Transverse colon (tissue), 4 donors: ENCODE measurements at regions not wholly inside any gene's neighbourhood (a gene's known extent, or its start where the extent isn't known, plus 50 kb on each side); places are given as distances from the start of the nearest gene placed in this dataset.

ENCODE experiments used
- DNase-seq: peaks from one replicate; pipeline ENCODE4 v3.0.0-alpha.2; 2019
- H3K27ac ChIP-seq, 4 donors: fragments of 200-600 bp; sonication (generic); 2 replicates each; pipeline ENCODE4 v1.5.1; 2016 to 2018; ENCODE audit warnings: inconsistent platforms in 4 of 4
- H3K27me3 ChIP-seq: fragments of 200-600 bp; sonication (generic); 2 replicates; pipeline ENCODE4 v1.5.1; 2017; ENCODE audit warnings: inconsistent platforms
- H3K36me3 ChIP-seq, 4 donors: fragments of 200-600 bp; sonication (generic); 2 replicates each; pipeline ENCODE4 v1.5.1; 2017 to 2019; ENCODE audit warnings: inconsistent platforms in 4 of 4
- H3K4me1 ChIP-seq, 4 donors: fragments of 200-600 bp; sonication (generic); 2 replicates each; pipeline ENCODE4 v1.5.1; 2017 to 2020; ENCODE audit warnings: inconsistent platforms in 4 of 4
- H3K4me3 ChIP-seq, 4 donors: fragments of 200-600 bp; sonication (generic); 1 replicate in 1 of 4; 2 replicates in 3 of 4; pipeline versions ENCODE4 v1.5.1 to v1.6.1; 2017 to 2019; ENCODE audit warnings: inconsistent platforms in 4 of 4
- H3K9me3 ChIP-seq, 2 donors: fragments of 200-600 bp; sonication (generic); 2 replicates each; pipeline ENCODE4 v1.5.1; 2017 to 2019; ENCODE audit warnings: inconsistent platforms in 2 of 2
- CTCF ChIP-seq, 5 experiments: fragments of 200-600 bp in 3 of 5; fragments of 450-650 bp in 2 of 5; sonication (generic) in 3 of 5; IDR thresholded peaks; 1 replicate in 2 of 5; 2 replicates in 3 of 5; pipeline ENCODE4 v1.5.1; 2016 to 2017; ENCODE audit warnings: antibody characterized with exemption in 5 of 5, inconsistent platforms in 3 of 5, mild to moderate bottlenecking in 2 of 5, moderate library complexity in 1 of 5
- EP300 ChIP-seq: sonication (generic); formaldehyde crosslinking; IDR thresholded peaks from one replicate; pipeline ENCODE4 v1.6.1; 2017; ENCODE audit warnings: antibody characterized with exemption, low read depth
- POLR2A ChIP-seq: fragments of 450-650 bp; IDR thresholded peaks from one replicate; pipeline ENCODE4 v1.6.1; 2016; ENCODE audit warnings: antibody characterized with exemption, mild to moderate bottlenecking, moderate library complexity
- POLR2AphosphoS5 ChIP-seq, 3 donors: sonication (generic); formaldehyde crosslinking; IDR thresholded peaks; one replicate each; pipeline ENCODE4 v1.6.1; 2016; ENCODE audit warnings: antibody characterized with exemption in 3 of 3
- WGBS, 2 donors: methylation state at CpG; one replicate each; pipeline ENCODE4 v1.1.5; 2018; ENCODE audit warnings: low coverage in 1 of 2; 5-methylcytosine and 5-hydroxymethylcytosine counted together
- in situ Hi-C, 4 donors: fragments of 200-750 bp; cut with MboI; loops; one replicate each; pipeline versions ENCODE4 v1.15.0 to v1.15.1; 2017; ENCODE audit warnings: low sequenced_read_pairs in 3 of 4, low pct_ligation_motif_present in 1 of 4, low pct_unique_long_range_greater_than_20kb in 1 of 4
- intact Hi-C: fragments of 100-400 bp; cut with DNase I; formaldehyde crosslinking; loops from one replicate; pipeline ENCODE4 v1.15.1; 2023; ENCODE audit warnings: low total_unique reads

- Histone ChIP-seq H3K36me3 (no peaks in the 10 kb centered on the region), H3K4me1 (peaks cover 0 to under 1% (median under 1%) of the 10 kb centered on the region in 4 donors), H3K27me3 (peaks cover 26% of the 10 kb centered on the region), H3K27ac (no peak overlapping the region), H3K9me3 (no peaks in the 10 kb centered on the region), H3K4me3 (no peak overlapping the region)
- intact Hi-C loops (no loop called here), in situ Hi-C loops (no loop called here)
- TF ChIP-seq POLR2A (no peak), EP300 (no peak), CTCF (IDR thresholded peaks at IDR 0.05) (no peak)
- DNase-seq = no peak
- WGBS, 2 donors = 81% methylated on average over 17 of the region's 17 CpGs; no CpG with 5 or more reads in 1 of the 2 donors
Measured at GRCh38 chr14:101464310-101464983, 96.8 kb upstream of the DIO3 start.

GRCh38 chr14:101464984-101465794 is 96.1 kb upstream of the DIO3 start:
- 84% methylated on average over 14 of the region's 14 CpGs; no CpG with 5 or more reads in 1 of the 2 donors for WGBS, 2 donors
- H3K27ac ChIP-seq = no peak overlapping the region
- no peaks in the 10 kb centered on the region for H3K9me3 ChIP-seq
- no peak overlapping the region for H3K4me3 ChIP-seq
- intact Hi-C loops = no loop called here
- H3K36me3 ChIP-seq = no peaks in the 10 kb centered on the region
- in situ Hi-C loops = no loop called here
- H3K27me3 ChIP-seq = peaks cover 18% of the 10 kb centered on the region
- TF ChIP-seq POLR2A (no peak), CTCF (IDR thresholded peaks at IDR 0.05) (no peak), POLR2AphosphoS5 (IDR thresholded peaks at IDR 0.05) (no peak), EP300 (no peak)
- H3K4me1 ChIP-seq = no peaks in the 10 kb centered on the region
- no peak for DNase-seq

- no peak for TF ChIP-seq CTCF (IDR thresholded peaks at IDR 0.05)
- TF ChIP-seq POLR2A = no peak
- no peak for TF ChIP-seq POLR2AphosphoS5 (IDR thresholded peaks at IDR 0.05)
- TF ChIP-seq EP300 = no peak
- 74 to 84% methylated on average over 3 to 9 of the region's 9 CpGs for WGBS, 2 donors
- H3K27ac ChIP-seq = no peak overlapping the region
- no peaks in the 10 kb centered on the region for H3K4me1 ChIP-seq
- H3K9me3 ChIP-seq = no peaks in the 10 kb centered on the region
- in situ Hi-C loops = no loop called here
- H3K4me3 ChIP-seq = no peak overlapping the region
- intact Hi-C loops = no loop called here
- H3K27me3 ChIP-seq = peaks cover 11% of the 10 kb centered on the region
- DNase-seq = no peak
- H3K36me3 ChIP-seq = no peaks in the 10 kb centered on the region
Measured at GRCh38 chr14:101465795-101466448, 95.4 kb upstream of the DIO3 start.

- DNase-seq = no peak
- H3K27me3 ChIP-seq = peaks cover 4% of the 10 kb centered on the region
- intact Hi-C loops (no loop called here), in situ Hi-C loops (no loop called here)
- no peaks in the 10 kb centered on the region for H3K4me1 ChIP-seq
- no peaks in the 10 kb centered on the region for H3K9me3 ChIP-seq
- 81% methylated on average over 17 of the region's 17 CpGs; no CpG with 5 or more reads in 1 of the 2 donors for WGBS, 2 donors
- H3K4me3 ChIP-seq = no peak overlapping the region
- TF ChIP-seq POLR2A (no peak), POLR2AphosphoS5 (IDR thresholded peaks at IDR 0.05) (no peak)
- H3K36me3 ChIP-seq = no peaks in the 10 kb centered on the region
- H3K27ac ChIP-seq = no peak overlapping the region
Measured at GRCh38 chr14:101466456-101467180, 94.7 kb upstream of the DIO3 start.
